Gastrocnemius medialis (tissue), 4 donors: ENCODE measurements at regions not wholly inside any gene's neighbourhood (a gene's known extent, or its start where the extent isn't known, plus 50 kb on each side); places are given as distances from the start of the nearest gene placed in this dataset.

Experiments used
- CTCF ChIP-seq, 5 experiments: fragments of 450-650 bp in 3 of 5; fragments of 200-600 bp in 2 of 5; sonication (generic) in 2 of 5; IDR thresholded peaks in 4 of 5; conservative IDR thresholded peaks in 1 of 5; 1 replicate in 4 of 5; 2 replicates in 1 of 5; pipeline ENCODE4 v1.5.1; 2016 to 2019; ENCODE audit warnings: antibody characterized with exemption in 5 of 5, mild to moderate bottlenecking in 3 of 5, moderate library complexity in 3 of 5
- POLR2A ChIP-seq, 2 donors: fragments of 450-650 bp; IDR thresholded peaks; one replicate each; pipeline ENCODE4 v1.6.1; 2017; ENCODE audit warnings: antibody characterized with exemption in 2 of 2, mild to moderate bottlenecking in 2 of 2, moderate library complexity in 2 of 2

GRCh38 chr17:68682903-68683302, 81.7 kb upstream of the FAM20A start:
- TF ChIP-seq CTCF (IDR thresholded peaks at IDR 0.05 in 4 of 5, conservative IDR thresholded peaks at IDR 0.05 in 1 of 5) = no peak
- TF ChIP-seq POLR2A (IDR thresholded peaks at IDR 0.05) = no peak
